ENCODE measurements at regions not wholly inside any gene's neighbourhood (a gene's known extent, or its start where the extent isn't known, plus 50 kb on each side); places are given as distances from the start of the nearest gene placed in this dataset.
"Not testable (repeated sequence)": the region's sequence is repeated elsewhere in the genome, so short reads cannot be mapped to it uniquely, and the experiment has no call there.

DNA sequence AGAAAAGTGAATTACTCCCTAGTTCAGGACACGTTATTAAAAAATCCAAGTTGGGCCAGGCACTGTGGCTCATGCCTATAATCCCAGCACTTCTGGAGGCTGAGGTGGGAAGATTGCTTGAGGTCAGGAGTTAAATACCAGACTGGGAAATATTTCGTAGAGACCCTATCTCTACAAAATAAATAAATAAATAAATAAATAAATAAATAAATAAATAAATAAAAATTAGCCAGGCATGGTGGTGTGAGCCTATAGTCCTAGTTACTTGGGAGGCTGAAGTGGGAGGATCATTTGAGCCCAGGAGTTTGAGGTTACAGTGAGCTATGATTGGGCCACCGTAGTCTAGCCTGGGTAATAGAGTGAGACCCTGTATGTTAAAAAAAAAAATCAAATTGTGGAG lies 741.2 kb downstream of the DHX35 start:
- intact Hi-C loops (cut with micrococcal nuclease); H3K27me3 Mint-ChIP-seq; ATAC-seq; POLR2A ChIA-PET; CTCF ChIA-PET; H3K27ac ChIP-seq (ENCODE audit: low read depth, low read length); DNase-seq; H3K4me3 ChIP-seq (ENCODE audit: low read length); H3K4me1 ChIP-seq (ENCODE audit: control insufficient read depth in 2 of 2, insufficient read depth in 2 of 2, low read length in 2 of 2); H3K27ac Mint-ChIP-seq; H3K36me3 ChIP-seq (ENCODE audit: control insufficient read depth in 2 of 3, insufficient read depth in 3 of 3, low read length in 3 of 3); H3K4me3 Mint-ChIP-seq; H3K9me3 ChIP-seq (ENCODE audit: control insufficient read depth in 2 of 3, low read length in 3 of 3); H3K36me3 Mint-ChIP-seq; H3K27me3 ChIP-seq (ENCODE audit: control insufficient read depth in 2 of 2, insufficient read depth in 2 of 2, low read length in 2 of 2); H3K4me1 Mint-ChIP-seq: not testable (repeated sequence)
- H3K9me3 Mint-ChIP-seq = peaks cover 0 to 11% (median 5%) of the 10 kb centered on the region in 11 donors

DNA sequence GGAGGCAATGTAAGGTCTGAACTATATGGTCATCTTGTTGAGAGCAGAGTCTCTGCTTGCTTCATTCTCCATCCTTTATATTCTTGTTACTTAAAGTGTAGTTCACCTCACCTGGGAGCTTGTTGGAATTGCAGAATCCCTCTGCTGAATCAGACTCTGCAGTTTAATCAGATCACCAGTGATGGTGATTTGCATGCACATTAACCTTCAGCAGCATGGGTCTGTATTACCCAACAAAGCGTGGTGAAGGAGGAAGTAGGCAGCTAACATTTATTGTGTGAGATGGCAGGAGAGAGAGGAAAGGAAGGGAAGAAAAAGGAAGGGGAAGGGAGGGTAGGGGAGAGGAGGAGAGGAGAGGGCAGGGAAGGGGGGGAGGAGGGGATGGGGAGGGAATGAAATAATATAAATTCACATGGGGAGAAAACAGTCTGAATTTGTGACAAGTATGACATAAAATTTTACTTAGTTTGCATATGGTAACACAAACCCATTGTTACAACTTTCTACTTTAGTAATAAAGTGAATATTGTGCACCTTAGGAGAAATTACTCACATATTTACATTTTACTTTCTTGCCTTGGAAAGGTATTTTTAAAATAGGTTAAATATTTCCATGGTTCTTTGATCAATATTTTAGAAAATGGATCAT lies 740.7 kb downstream of the DHX35 start:
- H3K27ac Mint-ChIP-seq = no peak overlapping the region

DNA sequence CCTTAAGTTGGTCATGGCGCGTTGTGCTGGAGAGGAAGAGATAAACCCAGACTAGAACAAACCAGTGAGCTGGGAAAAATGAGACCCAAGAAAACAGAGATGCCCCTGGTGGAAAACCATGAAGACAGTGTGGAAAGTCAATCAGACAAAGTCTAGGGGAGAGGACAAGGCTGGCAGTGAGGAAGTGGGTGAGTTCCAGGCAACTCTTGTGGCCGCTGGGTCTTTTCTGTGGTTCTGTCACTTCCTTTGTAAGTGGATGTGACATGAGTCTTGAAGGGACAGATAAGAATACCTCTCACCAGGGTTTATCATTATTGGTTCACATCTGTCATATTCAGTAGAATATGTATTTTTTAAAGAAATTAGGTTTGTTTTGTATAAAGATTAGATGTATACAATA lies 738.4 kb downstream of the DHX35 start:
- Mint-ChIP-seq H3K4me3 (no peak overlapping the region), H3K36me3 (no peaks in the 10 kb centered on the region), H3K9me3 (peaks cover 0 to 11% (median 5%) of the 10 kb centered on the region in 11 donors), H3K27ac (no peak overlapping the region), H3K27me3 (peaks cover 0 to 10% (median 0%) of the 10 kb centered on the region in 5 donors), H3K4me1 (no peaks in the 10 kb centered on the region)
- POLR2A ChIA-PET = no interaction called here
- intact Hi-C loops (cut with micrococcal nuclease) = no loop called here
- H3K27me3 ChIP-seq (ENCODE audit: control insufficient read depth in 2 of 2, insufficient read depth in 2 of 2, low read length in 2 of 2) = no peaks in the 10 kb centered on the region
- H3K27ac ChIP-seq (ENCODE audit: low read depth, low read length) = no peak overlapping the region
- no peaks in the 10 kb centered on the region for H3K4me1 ChIP-seq (ENCODE audit: control insufficient read depth in 2 of 2, insufficient read depth in 2 of 2, low read length in 2 of 2)
- DNase-seq (no peak), ATAC-seq (no peak)
- CTCF ChIA-PET = no interaction called here
- H3K36me3 ChIP-seq (ENCODE audit: control insufficient read depth in 2 of 3, insufficient read depth in 3 of 3, low read length in 3 of 3) = no peaks in the 10 kb centered on the region
- H3K9me3 ChIP-seq (ENCODE audit: control insufficient read depth in 2 of 3, low read length in 3 of 3) = no peaks in the 10 kb centered on the region
- no peak overlapping the region for H3K4me3 ChIP-seq (ENCODE audit: low read length)

More for the DNA sequence above, 740.7 kb downstream of the DHX35 start:
- Mint-ChIP-seq H3K27me3 (peaks cover 0 to 10% (median 0%) of the 10 kb centered on the region in 5 donors), H3K4me1 (no peaks in the 10 kb centered on the region), H3K36me3 (no peaks in the 10 kb centered on the region), H3K9me3 (peaks cover 0 to 11% (median 5%) of the 10 kb centered on the region in 11 donors), H3K4me3 (no peak overlapping the region)
- Histone ChIP-seq H3K9me3 (ENCODE audit: control insufficient read depth in 2 of 3, low read length in 3 of 3) (no peaks in the 10 kb centered on the region), H3K4me3 (ENCODE audit: low read length) (no peak overlapping the region), H3K36me3 (ENCODE audit: control insufficient read depth in 2 of 3, insufficient read depth in 3 of 3, low read length in 3 of 3) (no peaks in the 10 kb centered on the region), H3K27ac (ENCODE audit: low read depth, low read length) (no peak overlapping the region), H3K27me3 (ENCODE audit: control insufficient read depth in 2 of 2, insufficient read depth in 2 of 2, low read length in 2 of 2) (no peaks in the 10 kb centered on the region), H3K4me1 (ENCODE audit: control insufficient read depth in 2 of 2, insufficient read depth in 2 of 2, low read length in 2 of 2) (no peaks in the 10 kb centered on the region)
- ATAC-seq (no peak), DNase-seq (no peak)
- intact Hi-C loops (cut with micrococcal nuclease) = no loop called here
- POLR2A ChIA-PET = no interaction called here
- CTCF ChIA-PET = no interaction called here

DNA sequence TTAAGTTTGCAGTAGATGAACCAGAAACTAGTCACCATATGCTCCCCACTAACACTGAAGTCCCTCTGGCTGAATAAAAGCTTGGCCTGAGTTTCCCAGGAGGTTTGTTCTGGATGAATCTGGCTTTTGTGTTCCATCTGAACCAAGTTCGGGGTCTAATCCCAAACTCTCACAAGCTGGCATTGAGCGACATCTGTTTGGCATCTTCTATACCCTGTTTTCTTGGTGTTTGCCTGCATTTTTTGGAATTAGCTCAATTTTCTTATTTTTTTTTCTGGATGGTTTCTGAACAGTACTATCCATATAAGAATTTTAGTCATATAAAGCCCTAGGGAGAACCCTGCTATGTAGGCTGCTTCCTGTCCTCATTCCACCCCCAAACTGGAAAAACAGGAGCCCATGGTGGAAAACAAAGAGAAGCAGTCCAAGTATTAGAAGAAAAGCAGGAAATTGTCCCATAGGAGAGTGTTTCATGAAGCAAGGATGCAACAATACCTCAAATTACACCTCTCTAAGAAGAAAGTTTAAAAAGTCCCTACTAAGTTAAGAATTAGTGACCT lies 737.1 kb downstream of the DHX35 start:
- Histone ChIP-seq H3K27me3 (ENCODE audit: control insufficient read depth in 2 of 2, insufficient read depth in 2 of 2, low read length in 2 of 2) (no peaks in the 10 kb centered on the region), H3K36me3 (ENCODE audit: control insufficient read depth in 2 of 3, insufficient read depth in 3 of 3, low read length in 3 of 3) (no peaks in the 10 kb centered on the region), H3K27ac (ENCODE audit: low read depth, low read length) (no peak overlapping the region), H3K9me3 (ENCODE audit: control insufficient read depth in 2 of 3, low read length in 3 of 3) (no peaks in the 10 kb centered on the region), H3K4me1 (ENCODE audit: control insufficient read depth in 2 of 2, insufficient read depth in 2 of 2, low read length in 2 of 2) (no peaks in the 10 kb centered on the region), H3K4me3 (ENCODE audit: low read length) (no peak overlapping the region)
- Mint-ChIP-seq H3K4me1 (no peaks in the 10 kb centered on the region), H3K4me3 (no peak overlapping the region), H3K27ac (no peak overlapping the region), H3K9me3 (peaks cover 0 to 16% (median 5%) of the 10 kb centered on the region in 11 donors), H3K36me3 (no peaks in the 10 kb centered on the region), H3K27me3 (peaks cover 0 to 10% (median 0%) of the 10 kb centered on the region in 5 donors)
- ChIA-PET CTCF (no interaction called here), POLR2A (no interaction called here)
- DNase-seq (no peak), ATAC-seq (no peak)
- intact Hi-C loops (cut with micrococcal nuclease) = no loop called here

DNA sequence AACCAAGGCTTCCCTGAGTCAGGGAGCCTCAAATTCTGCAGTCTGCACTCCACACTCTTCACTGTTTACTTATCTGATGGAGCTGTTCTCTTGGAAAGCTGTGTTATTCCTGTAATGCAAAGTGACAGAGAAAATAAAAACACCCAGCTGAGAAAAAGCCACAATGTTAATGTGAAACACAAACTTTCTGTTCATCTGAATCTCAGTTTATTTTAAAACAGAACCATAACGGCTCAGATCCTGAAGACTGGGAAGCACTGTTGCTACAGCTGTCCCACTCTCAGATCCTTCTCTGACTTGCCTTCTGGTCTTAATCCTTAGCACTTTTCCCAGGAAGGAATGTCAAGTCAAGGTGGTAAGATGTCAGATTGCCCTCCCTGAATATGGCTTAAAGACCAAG lies 736.6 kb downstream of the DHX35 start:
- H3K4me3 Mint-ChIP-seq = no peak overlapping the region
- Histone ChIP-seq H3K9me3 (ENCODE audit: control insufficient read depth in 2 of 3, low read length in 3 of 3) (no peaks in the 10 kb centered on the region), H3K4me1 (ENCODE audit: control insufficient read depth in 2 of 2, insufficient read depth in 2 of 2, low read length in 2 of 2) (no peaks in the 10 kb centered on the region), H3K36me3 (ENCODE audit: control insufficient read depth in 2 of 3, insufficient read depth in 3 of 3, low read length in 3 of 3) (no peaks in the 10 kb centered on the region), H3K27ac (ENCODE audit: low read depth, low read length) (no peak overlapping the region), H3K4me3 (ENCODE audit: low read length) (no peak overlapping the region), H3K27me3 (ENCODE audit: control insufficient read depth in 2 of 2, insufficient read depth in 2 of 2, low read length in 2 of 2) (no peaks in the 10 kb centered on the region)
- peaks cover 0 to 10% (median 0%) of the 10 kb centered on the region in 5 donors for H3K27me3 Mint-ChIP-seq
- ChIA-PET POLR2A (no interaction called here), CTCF (no interaction called here)
- H3K9me3 Mint-ChIP-seq = peaks cover 0 to 16% (median 3%) of the 10 kb centered on the region in 11 donors
- intact Hi-C loops (cut with micrococcal nuclease) = no loop called here
- no peaks in the 10 kb centered on the region for H3K4me1 Mint-ChIP-seq
- H3K36me3 Mint-ChIP-seq = no peaks in the 10 kb centered on the region
- ATAC-seq = no peak
- no peak for DNase-seq
- no peak overlapping the region for H3K27ac Mint-ChIP-seq

DNA sequence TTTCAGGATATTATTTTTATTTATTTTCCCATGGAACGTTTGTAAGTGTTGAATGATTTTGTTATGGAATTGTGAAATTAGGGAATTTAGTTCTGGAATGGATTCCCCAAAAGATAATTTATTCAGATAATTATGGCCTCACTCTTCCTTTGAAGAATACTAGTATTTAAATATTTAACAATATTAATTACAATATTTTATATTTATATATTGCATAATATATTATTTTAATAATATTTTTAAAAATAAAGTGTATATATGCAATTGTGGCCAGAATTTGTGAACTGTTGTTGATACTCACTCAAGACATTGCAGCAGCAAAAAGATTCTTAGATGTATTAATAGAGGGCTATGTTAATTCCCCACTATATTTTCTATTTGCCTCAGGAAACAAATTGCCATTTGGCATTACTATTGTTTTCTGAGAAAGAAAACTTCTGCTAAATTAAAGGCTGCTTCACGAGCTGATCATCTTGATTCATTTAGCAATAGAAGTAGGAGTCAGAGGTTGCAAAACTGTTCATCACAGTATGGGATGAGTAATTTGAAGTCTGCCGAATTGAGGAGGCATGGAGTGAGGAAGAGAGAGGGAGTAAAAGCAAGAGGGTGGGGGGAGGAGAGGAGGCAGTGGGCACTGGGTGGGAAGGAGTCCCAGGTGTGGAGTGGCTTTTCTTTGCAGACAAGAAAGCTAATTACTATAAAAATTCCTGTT lies 729.2 kb downstream of the DHX35 start:
- peaks cover 0 to 4% (median 0%) of the 10 kb centered on the region in 5 donors for H3K27me3 Mint-ChIP-seq
- intact Hi-C loops (cut with micrococcal nuclease) = no loop called here
- CTCF ChIA-PET = no interaction called here

More for the DNA sequence above, 729.2 kb downstream of the DHX35 start:
- DNase-seq (no peak), ATAC-seq (no peak)
- Histone ChIP-seq H3K4me1 (ENCODE audit: control insufficient read depth in 2 of 2, insufficient read depth in 2 of 2, low read length in 2 of 2) (no peaks in the 10 kb centered on the region), H3K36me3 (ENCODE audit: control insufficient read depth in 2 of 3, insufficient read depth in 3 of 3, low read length in 3 of 3) (no peaks in the 10 kb centered on the region), H3K27ac (ENCODE audit: low read depth, low read length) (no peak overlapping the region), H3K4me3 (ENCODE audit: low read length) (no peak overlapping the region), H3K9me3 (ENCODE audit: control insufficient read depth in 2 of 3, low read length in 3 of 3) (no peaks in the 10 kb centered on the region), H3K27me3 (ENCODE audit: control insufficient read depth in 2 of 2, insufficient read depth in 2 of 2, low read length in 2 of 2) (no peaks in the 10 kb centered on the region)
- Mint-ChIP-seq H3K4me3 (no peak overlapping the region), H3K36me3 (no peaks in the 10 kb centered on the region), H3K9me3 (peaks cover 0 to 14% (median 2%) of the 10 kb centered on the region in 11 donors), H3K4me1 (no peaks in the 10 kb centered on the region), H3K27ac (no peak overlapping the region)
- POLR2A ChIA-PET = no interaction called here

Measured in naive thymus-derived CD4-positive, alpha-beta T cell (primary cell).